SK-N-SH treated with all-trans-retinoic acid at 6 μM for 48 hours (cell line): ENCODE measurements at regions not wholly inside any gene's neighbourhood (a gene's known extent, or its start where the extent isn't known, plus 50 kb on each side); places are given as distances from the start of the nearest gene placed in this dataset.

Experiments
- CSDC2 ChIP-seq: fragments of 250-450 bp; sonication (Bioruptor Pico); IDR thresholded peaks from 2 replicates; pipeline ENCODE4 v1.5.0; 2020; ENCODE audit warnings: mild to moderate bottlenecking, moderate library complexity
- OSR1 ChIP-seq: fragments of 250-450 bp; sonication (Bioruptor Pico); IDR thresholded peaks from 2 replicates; pipeline ENCODE4 v1.8.0; 2022; ENCODE audit warnings: moderate library complexity, mild to moderate bottlenecking, inconsistent platforms
- ZFP3 ChIP-seq: fragments of 250-450 bp; sonication (Bioruptor Pico); IDR thresholded peaks from 2 replicates; pipeline ENCODE4 v1.5.0; 2020; ENCODE audit warnings: mild to moderate bottlenecking, moderate library complexity
- ZFP30 ChIP-seq: fragments of 450-650 bp; formaldehyde crosslinking; IDR thresholded peaks from 2 replicates; pipeline ENCODE4 v1.5.0; 2022; ENCODE audit warnings: mild to moderate bottlenecking, moderate library complexity
- TF ChIP-seq, protein P1 (sequence below): fragments of 250-450 bp; sonication (Bioruptor Pico); IDR thresholded peaks from 2 replicates; pipeline ENCODE4 v1.5.1; 2020; ENCODE audit warnings: low read depth, mild to moderate bottlenecking, moderate library complexity

DNA sequence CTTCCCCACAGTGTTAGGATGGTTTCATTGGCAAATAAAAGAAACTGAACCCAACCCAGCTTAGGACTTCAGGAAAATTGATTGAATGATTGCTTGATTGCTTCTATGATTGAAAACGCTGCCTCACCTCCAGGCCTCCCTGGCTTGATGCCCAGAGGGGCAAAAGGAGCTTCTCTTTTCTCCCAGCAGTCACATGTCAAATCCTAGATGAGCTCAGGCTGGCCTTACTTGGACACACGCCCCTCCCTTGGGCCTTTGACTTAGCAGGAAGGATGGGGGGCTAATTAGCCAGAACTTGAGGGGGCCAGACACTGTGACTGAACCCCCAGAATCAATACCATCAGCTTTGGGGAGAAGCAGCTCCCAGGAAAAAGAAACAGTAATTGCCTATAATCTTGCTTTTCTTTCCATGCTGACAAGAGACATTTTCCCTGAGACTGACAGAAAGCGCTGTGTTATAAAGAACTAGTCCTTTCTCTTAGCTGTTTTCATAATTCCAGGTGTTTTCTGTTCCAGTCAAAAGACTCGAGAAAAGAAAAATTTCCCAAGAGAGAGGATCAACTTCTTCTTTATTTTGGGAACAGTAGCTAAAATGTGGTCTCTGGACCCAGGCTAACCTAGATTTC, 50.8 kb upstream of the ATP5PO start:
- TF ChIP-seq, protein P1, sequence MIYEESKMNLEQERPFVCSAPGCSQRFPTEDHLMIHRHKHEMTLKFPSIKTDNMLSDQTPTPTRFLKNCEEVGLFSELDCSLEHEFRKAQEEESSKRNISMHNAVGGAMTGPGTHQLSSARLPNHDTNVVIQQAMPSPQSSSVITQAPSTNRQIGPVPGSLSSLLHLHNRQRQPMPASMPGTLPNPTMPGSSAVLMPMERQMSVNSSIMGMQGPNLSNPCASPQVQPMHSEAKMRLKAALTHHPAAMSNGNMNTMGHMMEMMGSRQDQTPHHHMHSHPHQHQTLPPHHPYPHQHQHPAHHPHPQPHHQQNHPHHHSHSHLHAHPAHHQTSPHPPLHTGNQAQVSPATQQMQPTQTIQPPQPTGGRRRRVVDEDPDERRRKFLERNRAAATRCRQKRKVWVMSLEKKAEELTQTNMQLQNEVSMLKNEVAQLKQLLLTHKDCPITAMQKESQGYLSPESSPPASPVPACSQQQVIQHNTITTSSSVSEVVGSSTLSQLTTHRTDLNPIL (CRISPR knock-in tag) = no peak
- no peak for TF ChIP-seq ZFP3 (CRISPR knock-in tag)
- no peak for TF ChIP-seq OSR1 (CRISPR knock-in tag)
- TF ChIP-seq ZFP30 (CRISPR knock-in tag) = no peak
- TF ChIP-seq CSDC2 (CRISPR knock-in tag) = no peak
